Esophagus muscularis mucosa (tissue), 4 donors: ENCODE measurements at regions not wholly inside any gene's neighbourhood (a gene's known extent, or its start where the extent isn't known, plus 50 kb on each side); places are given as distances from the start of the nearest gene placed in this dataset.

Experiments
- DNase-seq: peaks from one replicate; pipeline ENCODE4 v3.0.0-alpha.2; 2017; ENCODE audit errors: extremely low spot score
- H3K27ac ChIP-seq, 4 donors: fragments of 200-600 bp; sonication (generic); replicated peaks in 1 of 4; 1 replicate in 3 of 4; 2 replicates in 1 of 4; pipeline ENCODE4 v1.5.1; 2016 to 2019; ENCODE audit warnings: mild to moderate bottlenecking in 1 of 4
- H3K27me3 ChIP-seq, 4 donors: fragments of 200-600 bp; sonication (generic); one replicate each; pipeline versions ENCODE4 v1.5.1 to v1.6.0; 2016 to 2019
- H3K36me3 ChIP-seq, 4 donors: fragments of 200-600 bp; sonication (generic); one replicate each; pipeline ENCODE4 v1.5.1; 2016 to 2019
- H3K4me1 ChIP-seq, 4 donors: fragments of 200-600 bp; sonication (generic); one replicate each; pipeline ENCODE4 v1.5.1; 2016 to 2019
- H3K4me3 ChIP-seq, 4 donors: fragments of 200-600 bp; sonication (generic); 1 replicate in 2 of 4; 2 replicates in 2 of 4; pipeline ENCODE4 v1.5.1; 2016 to 2019; ENCODE audit warnings: mild to moderate bottlenecking in 4 of 4, moderate library complexity in 1 of 4
- H3K9me3 ChIP-seq, 4 donors: fragments of 200-600 bp; sonication (generic); 1 replicate in 3 of 4; 2 replicates in 1 of 4; pipeline ENCODE4 v1.5.1; 2016 to 2019
- CTCF ChIP-seq, 3 experiments: fragments of 200-600 bp in 2 of 3; fragments of 450-650 bp in 1 of 3; sonication (generic) in 2 of 3; IDR thresholded peaks; one replicate each; pipeline ENCODE4 v1.5.1; 2017 to 2019; ENCODE audit warnings: antibody characterized with exemption in 3 of 3, mild to moderate bottlenecking in 2 of 3, moderate library complexity in 1 of 3
- EP300 ChIP-seq: sonication (generic); formaldehyde crosslinking; IDR thresholded peaks from one replicate; pipeline ENCODE4 v1.6.1; 2017; ENCODE audit warnings: antibody characterized with exemption
- POLR2A ChIP-seq: fragments of 450-650 bp; IDR thresholded peaks from one replicate; pipeline ENCODE4 v1.6.1; 2017; ENCODE audit warnings: antibody characterized with exemption, moderate library complexity, mild to moderate bottlenecking, low read depth
- POLR2AphosphoS5 ChIP-seq, 2 donors: sonication (generic); formaldehyde crosslinking; IDR thresholded peaks; one replicate each; pipeline ENCODE4 v1.6.1; 2017; ENCODE audit warnings: antibody characterized with exemption in 2 of 2
- WGBS: methylation state at CpG from one replicate; pipeline ENCODE4 v1.1.5; 2018; 5-methylcytosine and 5-hydroxymethylcytosine counted together
- intact Hi-C: fragments of 100-400 bp; cut with DNase I; formaldehyde crosslinking; loops from one replicate; pipeline ENCODE4 v1.15.1; 2023

GRCh38 chr6:41404182-41404845 lies 68.9 kb downstream of the NCR2 start:
- peaks cover 0 to 54% (median 0%) of the 10 kb centered on the region in 4 donors for H3K27me3 ChIP-seq
- no peak for TF ChIP-seq POLR2A
- TF ChIP-seq POLR2AphosphoS5 (IDR thresholded peaks at IDR 0.05): no peak
- TF ChIP-seq EP300: no peak
- no peak for TF ChIP-seq CTCF (IDR thresholded peaks at IDR 0.05)
- no peaks in the 10 kb centered on the region for H3K36me3 ChIP-seq
- H3K4me1 ChIP-seq: no peaks in the 10 kb centered on the region
- DNase-seq: no peak
- no peak overlapping the region for H3K27ac ChIP-seq
- H3K4me3 ChIP-seq: no peak overlapping the region
- H3K9me3 ChIP-seq: peaks cover 0 to 10% (median 9%) of the 10 kb centered on the region in 4 donors
- 74% methylated on average over 5 of the region's 5 CpGs for WGBS
- intact Hi-C loops: no loop called here

- WGBS: 38% methylated on average over 15 of the region's 15 CpGs
- H3K9me3 ChIP-seq: peaks cover 0 to 9% (median 7%) of the 10 kb centered on the region in 4 donors
- H3K27me3 ChIP-seq: peaks cover 0 to 59% (median 0%) of the 10 kb centered on the region in 4 donors
- H3K36me3 ChIP-seq: no peaks in the 10 kb centered on the region
- H3K27ac ChIP-seq: no peak overlapping the region
- no peaks in the 10 kb centered on the region for H3K4me1 ChIP-seq
- no peak for TF ChIP-seq POLR2A
- no peak for TF ChIP-seq POLR2AphosphoS5 (IDR thresholded peaks at IDR 0.05)
- no peak for TF ChIP-seq CTCF (IDR thresholded peaks at IDR 0.05)
- no peak for TF ChIP-seq EP300
- H3K4me3 ChIP-seq: no peak overlapping the region
- DNase-seq: no peak
- intact Hi-C loops: no loop called here
These were observed 70.7 kb downstream of the NCR2 start for GRCh38 chr6:41405941-41406727.

GRCh38 chr6:41406728-41407489 lies 71.5 kb downstream of the NCR2 start:
- no peak for TF ChIP-seq POLR2A
- TF ChIP-seq POLR2AphosphoS5 (IDR thresholded peaks at IDR 0.05): no peak
- TF ChIP-seq EP300: no peak
- TF ChIP-seq CTCF (IDR thresholded peaks at IDR 0.05): no peak
- peaks cover 0 to 65% (median 0%) of the 10 kb centered on the region in 4 donors for H3K27me3 ChIP-seq
- H3K27ac ChIP-seq: no peak overlapping the region
- H3K9me3 ChIP-seq: peaks cover 0 to 9% (median under 1%) of the 10 kb centered on the region in 4 donors
- no peaks in the 10 kb centered on the region for H3K36me3 ChIP-seq
- no peak overlapping the region for H3K4me3 ChIP-seq
- intact Hi-C loops: no loop called here
- no peak for DNase-seq
- WGBS: 78% methylated on average over 36 of the region's 63 CpGs
- H3K4me1 ChIP-seq: no peaks in the 10 kb centered on the region

GRCh38 chr6:41408576-41408975 lies 73.2 kb downstream of the NCR2 start:
- intact Hi-C loops: no loop called here
- Histone ChIP-seq H3K4me3 (no peak overlapping the region), H3K9me3 (peaks cover 0 to 9% (median 0%) of the 10 kb centered on the region in 4 donors), H3K27ac (no peak overlapping the region), H3K27me3 (peaks cover 0 to 68% (median 0%) of the 10 kb centered on the region in 4 donors), H3K36me3 (no peaks in the 10 kb centered on the region), H3K4me1 (no peaks in the 10 kb centered on the region)
- no peak for TF ChIP-seq POLR2A
- TF ChIP-seq CTCF (IDR thresholded peaks at IDR 0.05): no peak
- no peak for TF ChIP-seq POLR2AphosphoS5 (IDR thresholded peaks at IDR 0.05)
- no peak for TF ChIP-seq EP300
- WGBS: 78% methylated on average over 13 of the region's 20 CpGs
- DNase-seq: no peak
